NCI-H1105 (cell line): ENCODE measurements at regions not wholly inside any gene's neighbourhood (a gene's known extent, or its start where the extent isn't known, plus 50 kb on each side); places are given as distances from the start of the nearest gene placed in this dataset.
"Not testable (repeated sequence)": the region's sequence is repeated elsewhere in the genome, so short reads cannot be mapped to it uniquely, and the experiment has no call there.

ENCODE experiments used
- DNase-seq: peaks from one replicate; lab custom pipeline; 2025; lab: John Stamatoyannopoulos, UW

- DNase-seq = no peak
Observed at GRCh38 chr11:42311514-42311913, 852.1 kb upstream of the LRRC4C start.

DNA sequence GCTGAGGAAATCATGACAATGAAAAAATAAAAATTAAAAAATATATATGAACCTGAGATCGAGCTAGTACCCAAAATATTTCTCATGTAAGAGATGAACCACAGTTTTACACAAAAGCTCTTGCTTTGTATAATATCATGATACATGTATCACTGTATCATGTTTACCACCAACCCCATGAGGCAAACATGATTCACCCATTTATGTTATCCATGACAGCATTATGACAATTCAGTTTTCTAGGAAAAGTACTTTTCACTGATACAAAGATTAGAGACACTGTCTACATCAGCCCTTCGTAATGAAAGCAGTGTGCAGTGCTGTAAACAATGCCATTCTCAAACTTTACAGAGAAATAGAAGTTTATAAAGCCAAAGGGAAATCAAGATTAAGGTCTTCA, 852.5 kb upstream of the LRRC4C start:
- DNase-seq = no peak

- DNase-seq = no peak
Observed at GRCh38 chr11:42315267-42315666, 855.8 kb upstream of the LRRC4C start.

DNA sequence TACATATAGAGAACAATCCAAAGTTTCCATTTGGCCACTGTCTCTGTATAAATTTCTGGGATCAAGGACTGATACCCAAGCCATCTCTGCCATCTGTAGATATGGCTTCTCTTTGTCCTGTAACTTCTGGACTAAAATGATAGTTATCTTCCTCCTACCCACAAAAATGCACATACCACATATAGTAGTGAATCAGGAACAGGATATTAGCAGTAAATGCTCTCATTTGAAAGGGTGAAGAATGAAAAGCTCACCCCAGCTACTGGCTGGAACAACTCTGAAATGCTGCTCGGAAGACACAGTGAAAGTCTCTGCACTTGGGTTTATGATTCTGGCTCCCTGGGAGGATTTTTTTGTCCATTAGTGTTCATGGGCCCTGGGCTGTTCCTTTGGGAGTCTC, 856.4 kb upstream of the LRRC4C start:
- DNase-seq = no peak

DNA sequence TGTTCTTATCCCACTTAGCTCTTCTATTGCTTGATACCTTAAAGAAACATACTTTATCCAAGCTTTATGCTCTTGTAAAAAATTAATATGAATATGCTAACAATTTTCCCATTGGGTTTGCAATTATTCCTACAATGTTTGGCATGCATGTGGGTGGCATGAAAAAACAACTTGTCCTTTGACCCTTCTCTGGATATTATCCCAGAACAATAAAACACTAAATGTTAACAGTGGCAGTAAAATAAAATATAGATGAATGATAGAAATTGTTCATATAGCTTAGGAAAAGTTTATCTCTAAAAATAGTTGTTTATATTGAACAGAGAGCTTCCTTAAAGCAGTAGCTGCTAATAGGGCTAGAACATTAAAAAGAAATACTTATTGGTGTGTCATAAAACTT, 860.5 kb upstream of the LRRC4C start:
- no peak for DNase-seq

GRCh38 chr11:42329929-42330565, 870.6 kb upstream of the LRRC4C start:
- DNase-seq = no peak

- no peak for DNase-seq
Observed at GRCh38 chr11:42337786-42338455, 878.5 kb upstream of the LRRC4C start.

DNA sequence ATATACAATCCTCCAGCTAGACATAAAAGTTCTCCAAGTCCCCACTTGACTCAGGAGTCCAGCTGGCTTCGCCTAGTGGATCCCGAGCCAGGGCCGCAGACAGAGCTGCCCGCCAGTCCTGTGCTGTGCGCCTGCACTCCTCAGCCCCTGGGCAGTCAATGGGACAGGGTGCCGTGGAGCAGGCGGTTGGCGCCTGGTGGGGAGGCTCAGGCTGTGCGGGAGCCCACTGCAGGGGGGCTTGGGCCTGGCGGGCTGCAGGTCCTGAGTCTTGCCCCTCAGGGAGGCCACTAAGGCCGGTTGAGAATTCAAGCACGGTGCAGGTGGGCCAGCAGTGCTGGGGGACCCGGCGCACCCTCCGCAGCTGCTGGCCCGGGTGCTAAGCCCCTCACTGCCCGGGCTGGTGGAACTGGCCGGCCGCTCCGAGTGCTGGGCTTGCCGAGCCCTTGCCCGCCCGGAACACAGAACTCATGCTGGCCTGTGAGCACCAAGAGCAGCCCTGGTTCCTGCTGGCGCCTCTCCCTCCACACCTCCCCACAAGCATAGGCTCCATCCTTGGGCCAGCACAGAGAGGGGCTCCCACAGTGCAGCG, 884.8 kb upstream of the LRRC4C start:
- DNase-seq = no peak

DNA sequence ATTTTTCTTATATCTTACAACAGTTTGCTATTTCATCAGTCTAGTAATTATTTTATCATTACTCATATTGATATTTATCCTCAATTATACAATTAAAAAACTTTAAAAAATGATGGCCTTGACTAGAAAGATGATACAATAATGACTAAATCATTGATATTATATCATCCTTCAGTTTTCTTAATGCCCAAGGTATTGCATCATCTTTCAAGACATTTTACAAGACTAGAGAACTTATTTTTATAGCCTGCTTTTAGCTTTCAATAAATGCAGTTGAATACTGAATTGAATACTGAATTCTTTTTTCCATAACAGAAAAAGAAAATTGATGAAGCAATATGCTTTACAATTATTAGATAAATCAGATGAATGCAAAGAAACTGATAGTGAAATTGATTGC, 886.5 kb upstream of the LRRC4C start:
- DNase-seq = no peak

- DNase-seq = no peak
Observed at GRCh38 chr11:42363701-42364100, 904.2 kb upstream of the LRRC4C start.

DNA sequence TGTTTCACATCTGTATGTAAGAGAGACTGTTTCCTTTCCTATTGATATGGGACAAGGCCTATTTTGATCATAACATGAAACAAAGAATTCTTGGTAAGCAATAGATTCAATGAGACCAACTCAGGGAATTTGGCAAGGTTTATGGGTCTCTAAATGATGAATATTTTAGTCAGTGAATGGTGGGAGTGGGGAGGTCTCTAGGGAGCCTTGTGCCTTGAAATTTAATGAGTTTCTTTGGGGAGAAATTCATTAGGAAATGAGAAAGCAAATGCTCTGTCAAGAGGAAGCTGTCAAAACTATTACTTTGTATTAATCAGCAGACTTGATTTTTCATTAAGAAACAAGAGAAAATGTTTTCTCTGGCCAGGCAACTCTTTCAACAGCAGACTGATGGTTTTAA, 921.7 kb upstream of the API5 start:
- DNase-seq = peak; percentile 5

GRCh38 chr11:42397483-42397882, 914.3 kb upstream of the API5 start:
- no peak for DNase-seq

- DNase-seq = peak; percentile 92
Observed at GRCh38 chr11:42407341-42407740, 904.5 kb upstream of the API5 start.

GRCh38 chr11:42410251-42410955, 901.4 kb upstream of the API5 start:
- no peak for DNase-seq

- DNase-seq = no peak
Observed at GRCh38 chr11:42412590-42412989, 899.2 kb upstream of the API5 start.

- no peak for DNase-seq
Observed at GRCh38 chr11:42417691-42418090, 894.1 kb upstream of the API5 start.

- no peak for DNase-seq
Observed at GRCh38 chr11:42422090-42422489, 889.7 kb upstream of the API5 start.

GRCh38 chr11:42434911-42435310, 876.9 kb upstream of the API5 start:
- not testable (repeated sequence) for DNase-seq

- DNase-seq = no peak
Observed at GRCh38 chr11:42444406-42444805, 867.4 kb upstream of the API5 start.

DNA sequence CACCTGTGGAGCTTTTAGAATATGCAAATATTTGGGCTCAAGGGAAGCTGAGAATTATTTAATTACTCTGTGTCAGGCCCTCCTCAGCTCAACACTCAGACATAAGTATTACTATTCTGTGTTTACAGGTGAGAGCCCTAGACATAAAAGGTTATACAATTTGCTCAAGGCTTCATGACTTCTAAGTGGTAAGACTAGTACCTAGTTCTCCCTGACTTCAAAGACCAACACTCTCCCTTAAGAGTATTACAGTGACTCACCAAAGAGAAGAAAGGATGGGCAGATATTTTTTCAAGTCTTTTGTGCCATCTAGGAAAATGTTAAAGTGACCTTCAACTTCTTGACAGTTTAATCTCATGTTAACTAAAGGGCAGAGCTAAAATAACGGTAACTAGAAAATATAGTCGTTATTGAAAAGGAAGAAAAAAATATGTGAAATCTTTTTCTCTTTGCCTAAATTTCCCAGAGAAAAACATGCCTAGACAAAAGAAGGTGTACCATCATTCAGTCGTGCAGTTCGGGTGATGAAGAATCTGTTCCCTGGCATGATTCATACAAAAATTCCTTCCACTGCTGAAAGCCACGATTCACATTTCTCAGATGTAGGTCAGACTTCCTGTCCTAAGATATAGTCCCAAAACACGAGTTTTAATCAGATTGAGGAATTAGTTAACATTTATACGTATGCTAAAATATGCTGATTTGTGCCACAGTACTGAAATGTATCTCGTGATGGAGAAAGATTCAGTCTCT, 849.1 kb upstream of the API5 start:
- no peak for DNase-seq

- peak; percentile 96 for DNase-seq
Observed at GRCh38 chr11:42465623-42466022, 846.2 kb upstream of the API5 start.

- DNase-seq = no peak
Observed at GRCh38 chr11:42473106-42473505, 838.7 kb upstream of the API5 start.
